Tibial nerve (tissue), 4 donors: ENCODE measurements at regions not wholly inside any gene's neighbourhood (a gene's known extent, or its start where the extent isn't known, plus 50 kb on each side); places are given as distances from the start of the nearest gene placed in this dataset.
"Not testable (repeated sequence)": the region's sequence is repeated elsewhere in the genome, so short reads cannot be mapped to it uniquely, and the experiment has no call there.

Experiments
- DNase-seq, 2 donors: peaks; one replicate each; pipeline ENCODE4 v3.0.0-alpha.2; 2019; ENCODE audit warnings: low spot score in 2 of 2
- H3K27ac ChIP-seq, 4 donors: fragments of 200-600 bp; sonication (generic) in 3 of 4; one replicate each; pipeline ENCODE4 v1.5.1; 2017 to 2019; ENCODE audit warnings: mild to moderate bottlenecking in 1 of 4
- H3K27me3 ChIP-seq, 2 donors: fragments of 200-600 bp; sonication (generic) in 1 of 2; one replicate each; pipeline versions ENCODE4 v1.5.1 to v1.6.0; 2017 to 2019
- H3K36me3 ChIP-seq, 3 donors: fragments of 200-600 bp; sonication (generic); one replicate each; pipeline ENCODE4 v1.5.1; 2018 to 2019
- H3K4me1 ChIP-seq, 4 donors: fragments of 200-600 bp; sonication (generic) in 3 of 4; one replicate each; pipeline ENCODE4 v1.5.1; 2017 to 2019
- H3K4me3 ChIP-seq, 4 donors: fragments of 200-600 bp; sonication (generic) in 3 of 4; one replicate each; pipeline ENCODE4 v1.5.1; 2017 to 2019; ENCODE audit warnings: mild to moderate bottlenecking in 1 of 4, moderate library complexity in 1 of 4
- H3K9me3 ChIP-seq, 4 donors: fragments of 200-600 bp; sonication (generic) in 3 of 4; one replicate each; pipeline ENCODE4 v1.5.1; 2017 to 2019
- CTCF ChIP-seq, 5 experiments: fragments of 200-600 bp in 3 of 5; fragments of 450-650 bp in 2 of 5; sonication (generic) in 3 of 5; IDR thresholded peaks; one replicate each; pipeline ENCODE4 v1.5.1; 2016 to 2019; ENCODE audit warnings: antibody characterized with exemption in 5 of 5, mild to moderate bottlenecking in 3 of 5, moderate library complexity in 2 of 5
- EP300 ChIP-seq, 2 donors: sonication (generic); formaldehyde crosslinking; IDR thresholded peaks; one replicate each; pipeline ENCODE4 v1.6.1; 2017; ENCODE audit warnings: antibody characterized with exemption in 2 of 2, mild to moderate bottlenecking in 1 of 2
- POLR2A ChIP-seq, 2 donors: fragments of 450-650 bp; IDR thresholded peaks; one replicate each; pipeline ENCODE4 v1.6.1; 2017; ENCODE audit warnings: antibody characterized with exemption in 2 of 2, mild to moderate bottlenecking in 2 of 2, moderate library complexity in 2 of 2
- WGBS, 2 donors: methylation state at CpG; one replicate each; pipeline ENCODE4 v1.1.5; 2018; 5-methylcytosine and 5-hydroxymethylcytosine counted together

GRCh38 chr15:62279041-62279440, 114.0 kb upstream of the C2CD4B start:
- no peak overlapping the region for H3K4me3 ChIP-seq
- H3K27ac ChIP-seq: no peak overlapping the region
- H3K36me3 ChIP-seq: no peaks in the 10 kb centered on the region
- whole genome bisulfite sequencing, 2 donors: 73 to 84% methylated on average over 5 of the region's 5 CpGs
- TF ChIP-seq CTCF (IDR thresholded peaks at IDR 0.05): no peak
- no peak for TF ChIP-seq POLR2A (IDR thresholded peaks at IDR 0.05)
- TF ChIP-seq EP300 (IDR thresholded peaks at IDR 0.05): no peak
- H3K9me3 ChIP-seq: no peaks in the 10 kb centered on the region
- H3K4me1 ChIP-seq: no peaks in the 10 kb centered on the region
- no peak for DNase-seq
- H3K27me3 ChIP-seq: no peaks in the 10 kb centered on the region

DNA sequence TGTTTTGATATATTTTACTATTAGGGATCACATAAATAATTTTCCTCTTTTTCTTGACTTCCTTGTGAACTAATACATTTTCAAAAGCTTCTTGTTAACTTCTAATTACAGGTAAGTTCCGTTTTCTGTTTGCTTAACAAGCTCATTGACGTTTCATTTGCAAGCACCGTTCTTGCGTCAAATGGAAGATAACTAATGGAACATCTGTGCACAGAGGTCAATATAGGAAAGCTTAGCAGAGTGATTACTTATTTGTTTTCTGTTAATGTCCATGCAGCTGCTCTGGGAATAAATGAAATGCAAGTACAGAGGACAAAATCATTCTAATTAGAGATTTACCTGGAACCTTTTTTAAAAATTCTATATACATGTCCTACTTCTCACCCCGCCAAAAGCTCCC, 115.5 kb upstream of the C2CD4B start:
- Histone ChIP-seq H3K4me3 (no peak overlapping the region), H3K36me3 (no peaks in the 10 kb centered on the region), H3K4me1 (no peaks in the 10 kb centered on the region), H3K27me3 (no peaks in the 10 kb centered on the region), H3K9me3 (no peaks in the 10 kb centered on the region), H3K27ac (no peak overlapping the region)
- DNase-seq: no peak
- TF ChIP-seq EP300 (IDR thresholded peaks at IDR 0.05): no peak
- TF ChIP-seq CTCF (IDR thresholded peaks at IDR 0.05): no peak
- no peak for TF ChIP-seq POLR2A (IDR thresholded peaks at IDR 0.05)
- WGBS, 2 donors: 78% methylated on average over 5 of the region's 5 CpGs

GRCh38 chr15:62281801-62282200, 116.7 kb upstream of the C2CD4B start:
- not testable (repeated sequence) for H3K36me3 ChIP-seq, H3K9me3 ChIP-seq, H3K4me1 ChIP-seq, H3K27ac ChIP-seq, H3K27me3 ChIP-seq, H3K4me3 ChIP-seq, DNase-seq
- 75 to 79% methylated on average over 8 of the region's 8 CpGs for WGBS, 2 donors

DNA sequence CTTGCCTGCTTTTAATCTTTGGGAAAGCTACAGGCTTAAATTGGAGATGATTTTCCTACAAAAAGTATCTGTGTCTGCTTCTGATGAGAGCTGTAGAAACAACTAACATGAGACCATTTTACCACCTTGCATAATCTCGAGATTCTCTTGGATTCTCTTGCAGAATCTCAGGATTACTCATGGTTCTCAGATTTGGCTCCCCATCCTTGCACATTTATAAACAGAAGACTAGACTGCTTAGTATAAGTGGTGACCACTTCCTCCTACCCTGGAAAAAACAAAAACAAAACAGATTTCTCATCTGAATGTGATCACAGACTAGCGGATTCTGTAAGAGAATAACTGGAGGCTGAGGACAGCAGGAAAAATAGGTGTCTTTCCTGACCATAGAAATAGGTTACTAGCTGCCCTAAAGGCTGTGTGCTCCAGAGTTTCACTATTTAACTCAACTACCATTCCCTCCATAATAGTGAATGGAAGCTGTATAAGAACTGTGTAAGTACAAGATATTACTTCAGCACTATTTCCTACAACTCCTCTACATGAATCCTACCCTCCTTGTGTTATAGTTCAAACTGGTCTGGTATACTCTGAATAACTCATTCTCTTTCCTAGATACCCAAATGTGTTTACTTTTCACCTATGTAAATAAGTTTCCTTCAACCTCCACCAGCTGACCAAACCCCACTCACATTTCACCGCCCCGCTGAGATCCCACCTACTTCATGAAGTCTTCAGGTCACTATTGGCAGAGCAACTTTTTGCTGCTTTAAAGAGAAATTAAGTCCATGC, 122.2 kb upstream of the C2CD4B start:
- peaks cover 0 to 5% of the 10 kb centered on the region in 2 donors for H3K27me3 ChIP-seq
- H3K9me3 ChIP-seq: no peaks in the 10 kb centered on the region
- no peak for TF ChIP-seq POLR2A (IDR thresholded peaks at IDR 0.05)
- no peak for TF ChIP-seq CTCF (IDR thresholded peaks at IDR 0.05)
- no peak for TF ChIP-seq EP300 (IDR thresholded peaks at IDR 0.05)
- no peaks in the 10 kb centered on the region for H3K36me3 ChIP-seq
- DNase-seq: no peak
- no peak overlapping the region for H3K4me3 ChIP-seq
- H3K27ac ChIP-seq: no peak overlapping the region
- WGBS, 2 donors: 88 to 93% methylated on average over 4 of the region's 4 CpGs
- no peaks in the 10 kb centered on the region for H3K4me1 ChIP-seq

DNA sequence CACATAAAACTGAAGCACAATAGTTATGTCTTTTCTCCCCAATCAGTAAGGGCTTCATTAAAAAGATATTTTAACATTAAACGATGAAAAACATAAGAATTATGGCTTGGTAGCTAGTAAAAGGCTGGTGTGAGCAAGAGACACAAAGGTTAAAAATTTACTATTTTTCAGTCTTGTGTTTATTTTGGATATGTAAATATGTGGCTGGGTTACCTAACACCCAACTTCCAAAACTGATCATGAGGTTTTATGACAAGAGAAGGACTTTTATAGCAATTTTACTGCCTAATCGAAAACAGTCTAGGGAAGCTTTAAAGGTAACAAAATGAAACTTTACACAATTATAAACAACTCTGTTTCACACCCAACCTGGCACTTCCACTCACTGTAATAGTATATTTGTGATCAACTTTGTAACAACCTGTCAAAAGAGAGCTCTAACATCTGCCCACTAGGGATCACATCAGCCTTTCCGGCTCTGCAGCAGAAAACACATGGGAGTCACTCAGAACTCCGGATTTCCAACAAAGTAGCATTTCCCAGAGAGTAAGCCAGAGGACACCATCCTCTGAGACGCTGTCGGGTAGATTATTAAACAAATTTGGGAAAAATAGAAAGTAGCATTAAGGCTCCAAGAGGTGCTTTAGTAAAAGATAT, 123.4 kb upstream of the C2CD4B start:
- no peaks in the 10 kb centered on the region for H3K36me3 ChIP-seq
- H3K4me1 ChIP-seq: no peaks in the 10 kb centered on the region
- DNase-seq: no peak
- H3K9me3 ChIP-seq: peaks cover 0 to under 1% (median 0%) of the 10 kb centered on the region in 4 donors
- peaks cover 0 to 5% of the 10 kb centered on the region in 2 donors for H3K27me3 ChIP-seq
- H3K4me3 ChIP-seq: no peak overlapping the region
- TF ChIP-seq POLR2A (IDR thresholded peaks at IDR 0.05) (no peak), CTCF (IDR thresholded peaks at IDR 0.05) (no peak), EP300 (IDR thresholded peaks at IDR 0.05) (no peak)
- 74 to 76% methylated on average over 6 of the region's 6 CpGs for WGBS, 2 donors
- H3K27ac ChIP-seq: no peak overlapping the region
